ENCODE measurements at regions not wholly inside any gene's neighbourhood (a gene's known extent, or its start where the extent isn't known, plus 50 kb on each side); places are given as distances from the start of the nearest gene placed in this dataset.

GRCh38 chr10:124236816-124237215 is 143.4 kb upstream of the CHST15 start:
- TF ChIP-seq, protein P1, sequence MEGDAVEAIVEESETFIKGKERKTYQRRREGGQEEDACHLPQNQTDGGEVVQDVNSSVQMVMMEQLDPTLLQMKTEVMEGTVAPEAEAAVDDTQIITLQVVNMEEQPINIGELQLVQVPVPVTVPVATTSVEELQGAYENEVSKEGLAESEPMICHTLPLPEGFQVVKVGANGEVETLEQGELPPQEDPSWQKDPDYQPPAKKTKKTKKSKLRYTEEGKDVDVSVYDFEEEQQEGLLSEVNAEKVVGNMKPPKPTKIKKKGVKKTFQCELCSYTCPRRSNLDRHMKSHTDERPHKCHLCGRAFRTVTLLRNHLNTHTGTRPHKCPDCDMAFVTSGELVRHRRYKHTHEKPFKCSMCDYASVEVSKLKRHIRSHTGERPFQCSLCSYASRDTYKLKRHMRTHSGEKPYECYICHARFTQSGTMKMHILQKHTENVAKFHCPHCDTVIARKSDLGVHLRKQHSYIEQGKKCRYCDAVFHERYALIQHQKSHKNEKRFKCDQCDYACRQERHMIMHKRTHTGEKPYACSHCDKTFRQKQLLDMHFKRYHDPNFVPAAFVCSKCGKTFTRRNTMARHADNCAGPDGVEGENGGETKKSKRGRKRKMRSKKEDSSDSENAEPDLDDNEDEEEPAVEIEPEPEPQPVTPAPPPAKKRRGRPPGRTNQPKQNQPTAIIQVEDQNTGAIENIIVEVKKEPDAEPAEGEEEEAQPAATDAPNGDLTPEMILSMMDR (IDR thresholded peaks at IDR 0.05; ENCODE audit: control insufficient read depth, extremely low read depth, insufficient read depth), result no peak
- no peak for DNase-seq (ENCODE audit: low read depth)

DNA sequence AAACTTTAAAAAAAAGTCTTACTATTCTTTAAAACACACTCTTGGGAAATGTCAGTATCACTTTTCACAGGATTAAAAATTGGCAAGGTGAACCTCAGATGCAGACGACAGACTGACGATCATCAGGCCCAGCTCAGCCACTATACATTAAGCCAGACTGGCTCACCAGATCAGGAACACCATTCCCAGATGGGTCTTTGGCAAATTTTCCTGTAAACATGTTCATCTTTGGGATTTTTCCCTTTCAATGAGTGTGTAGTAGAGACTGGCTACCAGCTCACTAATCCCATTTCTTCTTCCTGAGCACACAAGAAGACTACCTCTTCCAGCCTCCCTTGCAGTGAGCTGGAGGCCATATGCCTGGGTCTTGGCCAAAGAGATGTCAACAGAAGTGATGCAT is 142.7 kb upstream of the CHST15 start:
- TF ChIP-seq, protein P1 (IDR thresholded peaks at IDR 0.05; ENCODE audit: control insufficient read depth, extremely low read depth, insufficient read depth), result no peak
- no peak overlapping the region for H3K4me3 ChIP-seq (ENCODE audit: low read depth, low read length)

More at GRCh38 chr10:124236816-124237215, 143.4 kb upstream of the CHST15 start:
- no peak overlapping the region for H3K4me3 ChIP-seq (ENCODE audit: low read depth, low read length)

GRCh38 chr10:124235232-124235631 is 141.8 kb upstream of the CHST15 start:
- no peak for DNase-seq (ENCODE audit: low read depth)
- TF ChIP-seq, protein P1 (IDR thresholded peaks at IDR 0.05; ENCODE audit: control insufficient read depth, extremely low read depth, insufficient read depth), result no peak
- H3K4me3 ChIP-seq (ENCODE audit: low read depth, low read length), result no peak overlapping the region

More for the DNA sequence above, 142.7 kb upstream of the CHST15 start:
- DNase-seq (ENCODE audit: low read depth), result no peak

GRCh38 chr10:124233546-124234138 is 140.2 kb upstream of the CHST15 start:
- DNase-seq (ENCODE audit: low read depth), result no peak
- TF ChIP-seq, protein P1 (IDR thresholded peaks at IDR 0.05; ENCODE audit: control insufficient read depth, extremely low read depth, insufficient read depth), result no peak

GRCh38 chr10:124232686-124233545 is 139.5 kb upstream of the CHST15 start:
- no peak overlapping the region for H3K4me3 ChIP-seq (ENCODE audit: low read depth, low read length)
- DNase-seq (ENCODE audit: low read depth), result no peak
- TF ChIP-seq, protein P1 (IDR thresholded peaks at IDR 0.05; ENCODE audit: control insufficient read depth, extremely low read depth, insufficient read depth), result no peak

More at GRCh38 chr10:124233546-124234138, 140.2 kb upstream of the CHST15 start:
- no peak overlapping the region for H3K4me3 ChIP-seq (ENCODE audit: low read depth, low read length)

DNA sequence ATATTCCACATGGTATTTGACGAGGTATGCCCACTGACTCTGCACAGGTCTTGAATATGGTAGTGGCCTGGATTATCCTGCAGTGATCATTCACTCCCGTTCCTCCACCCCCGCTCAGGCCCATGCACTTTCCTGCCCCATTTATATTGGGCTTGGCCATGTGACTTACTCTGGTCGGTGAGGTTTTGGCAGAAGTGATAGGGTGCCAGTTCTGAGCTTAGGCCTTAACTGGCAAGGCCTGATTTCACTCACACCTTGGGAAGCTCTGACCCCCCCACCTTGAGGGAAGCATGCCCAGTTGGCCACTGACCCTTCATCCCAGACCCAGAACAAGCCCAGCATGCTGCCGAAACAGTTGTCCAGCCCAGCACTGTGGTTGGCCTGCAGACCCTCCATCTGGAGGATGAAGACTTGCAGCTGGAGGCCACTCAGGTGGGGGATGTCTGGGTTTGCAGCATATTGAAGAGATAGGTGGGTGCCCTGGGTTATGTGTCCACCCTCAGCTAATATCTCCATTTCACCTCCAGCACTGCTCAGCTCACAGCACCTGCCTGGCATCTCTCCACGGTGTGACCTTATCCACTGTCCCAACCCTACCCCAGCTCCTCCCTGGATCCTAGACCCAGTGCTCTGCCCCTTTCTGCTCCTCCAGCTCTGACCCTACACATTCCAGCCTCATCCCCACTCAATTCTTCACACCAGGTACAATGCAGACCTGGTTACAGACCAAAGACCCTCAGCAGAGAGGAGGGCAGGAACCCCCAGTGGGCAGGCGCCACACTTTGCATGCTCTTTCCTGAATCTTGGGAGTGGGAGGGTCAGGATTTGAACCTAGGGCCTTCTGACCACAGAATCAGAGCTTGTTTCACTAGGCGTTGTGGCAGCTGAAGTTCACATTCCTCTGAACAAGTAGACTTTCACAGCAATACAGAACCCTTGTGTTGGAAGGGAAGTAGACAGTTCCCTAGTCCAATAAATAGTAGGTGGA is 138.1 kb upstream of the CHST15 start:
- TF ChIP-seq, protein P1 (IDR thresholded peaks at IDR 0.05; ENCODE audit: control insufficient read depth, extremely low read depth, insufficient read depth), result no peak
- H3K4me3 ChIP-seq (ENCODE audit: low read depth, low read length), result no peak overlapping the region
- DNase-seq (ENCODE audit: low read depth), result no peak
